ENCODE measurements at regions not wholly inside any gene's neighbourhood (a gene's known extent, or its start where the extent isn't known, plus 50 kb on each side); places are given as distances from the start of the nearest gene placed in this dataset.

- 87 to 100% methylated on average over 3 of the region's 3 CpGs for WGBS, 2 experiments (ENCODE audit: insufficient coverage in 1 of 2, insufficient read length in 1 of 2)
Observed at GRCh38 chr1:63245186-63245585, 77.2 kb upstream of the FOXD3 start.

GRCh38 chr1:63248216-63248615, 74.2 kb upstream of the FOXD3 start:
- no peaks in the 10 kb centered on the region for H3K36me3 Mint-ChIP-seq (ENCODE audit: low read depth)
- peaks cover 9% of the 10 kb centered on the region for H3K4me1 Mint-ChIP-seq
- H3K27me3 Mint-ChIP-seq (ENCODE audit: insufficient read depth): no peaks in the 10 kb centered on the region
- Histone ChIP-seq H3K9ac (ENCODE audit: extremely low read depth, low read length, poor library complexity, severe bottlenecking) (no peak overlapping the region), H3K27ac (ENCODE audit: low read depth, low read length) (no peak overlapping the region), H3K4me3 (ENCODE audit: low read length) (no peak overlapping the region), H3K36me3 (ENCODE audit: control insufficient read depth, insufficient read depth, low read length) (no peaks in the 10 kb centered on the region), H3K4me1 (ENCODE audit: control insufficient read depth, insufficient read depth, low read length) (no peaks in the 10 kb centered on the region), H3K9me3 (ENCODE audit: control insufficient read depth, low read length) (no peaks in the 10 kb centered on the region), H3K27me3 (ENCODE audit: control insufficient read depth, insufficient read depth, low read length, poor library complexity, severe bottlenecking) (no peaks in the 10 kb centered on the region)
- H3K4me3 Mint-ChIP-seq: no peak overlapping the region
- TF ChIP-seq CTCF (conservative IDR thresholded peaks at IDR 0.05): no peak
- no peaks in the 10 kb centered on the region for H3K9me3 Mint-ChIP-seq
- no peak overlapping the region for H3K27ac Mint-ChIP-seq
- WGBS, 2 experiments (ENCODE audit: insufficient coverage in 1 of 2, insufficient read length in 1 of 2): 60 to 83% methylated on average over 1 of the region's 1 CpG
- DNase-seq: no peak

More at GRCh38 chr1:63245186-63245585, 77.2 kb upstream of the FOXD3 start:
- Mint-ChIP-seq H3K36me3 (ENCODE audit: low read depth) (no peaks in the 10 kb centered on the region), H3K9me3 (no peaks in the 10 kb centered on the region), H3K4me3 (no peak overlapping the region), H3K4me1 (peaks cover 5% of the 10 kb centered on the region), H3K27me3 (ENCODE audit: insufficient read depth) (no peaks in the 10 kb centered on the region), H3K27ac (no peak overlapping the region)
- no peak overlapping the region for H3K4me3 ChIP-seq (ENCODE audit: low read length)
- no peak for TF ChIP-seq CTCF (conservative IDR thresholded peaks at IDR 0.05)
- H3K27ac ChIP-seq (ENCODE audit: low read depth, low read length): no peak overlapping the region
- H3K36me3 ChIP-seq (ENCODE audit: control insufficient read depth, insufficient read depth, low read length): no peaks in the 10 kb centered on the region
- H3K9me3 ChIP-seq (ENCODE audit: control insufficient read depth, low read length): no peaks in the 10 kb centered on the region
- no peaks in the 10 kb centered on the region for H3K27me3 ChIP-seq (ENCODE audit: control insufficient read depth, insufficient read depth, low read length, poor library complexity, severe bottlenecking)
- no peaks in the 10 kb centered on the region for H3K4me1 ChIP-seq (ENCODE audit: control insufficient read depth, insufficient read depth, low read length)
- no peak for DNase-seq
- no peak overlapping the region for H3K9ac ChIP-seq (ENCODE audit: extremely low read depth, low read length, poor library complexity, severe bottlenecking)

- no peaks in the 10 kb centered on the region for H3K4me1 ChIP-seq (ENCODE audit: control insufficient read depth, insufficient read depth, low read length)
- Mint-ChIP-seq H3K36me3 (ENCODE audit: low read depth) (no peaks in the 10 kb centered on the region), H3K4me3 (no peak overlapping the region), H3K4me1 (peaks cover 7% of the 10 kb centered on the region), H3K27ac (no peak overlapping the region), H3K9me3 (no peaks in the 10 kb centered on the region), H3K27me3 (ENCODE audit: insufficient read depth) (no peaks in the 10 kb centered on the region)
- H3K27me3 ChIP-seq (ENCODE audit: control insufficient read depth, insufficient read depth, low read length, poor library complexity, severe bottlenecking): no peaks in the 10 kb centered on the region
- 96 to 100% methylated on average over 1 of the region's 1 CpG for WGBS, 2 experiments (ENCODE audit: insufficient coverage in 1 of 2, insufficient read length in 1 of 2)
- H3K36me3 ChIP-seq (ENCODE audit: control insufficient read depth, insufficient read depth, low read length): no peaks in the 10 kb centered on the region
- H3K9me3 ChIP-seq (ENCODE audit: control insufficient read depth, low read length): no peaks in the 10 kb centered on the region
- no peak for DNase-seq
- TF ChIP-seq CTCF (conservative IDR thresholded peaks at IDR 0.05): no peak
- no peak overlapping the region for H3K9ac ChIP-seq (ENCODE audit: extremely low read depth, low read length, poor library complexity, severe bottlenecking)
- H3K27ac ChIP-seq (ENCODE audit: low read depth, low read length): no peak overlapping the region
- H3K4me3 ChIP-seq (ENCODE audit: low read length): no peak overlapping the region
Observed at GRCh38 chr1:63255153-63255552, 67.2 kb upstream of the FOXD3 start.
